GM23248 (cell line): ENCODE measurements at regions not wholly inside any gene's neighbourhood (a gene's known extent, or its start where the extent isn't known, plus 50 kb on each side); places are given as distances from the start of the nearest gene placed in this dataset.

Experiments
- DNase-seq: peaks from one replicate; pipeline ENCODE4 v3.0.0-alpha.2; 2015
- H2AFZ ChIP-seq: fragments of 200-600 bp; sonication (generic); 2 replicates; pipeline ENCODE4 v1.6.1; 2016; ENCODE audit warnings: antibody characterized with exemption
- H3F3A ChIP-seq: fragments of 200-600 bp; sonication (generic); 2 replicates; pipeline ENCODE4 v1.6.1; 2016; ENCODE audit warnings: mild to moderate bottlenecking, antibody characterized with exemption, mixed run types; ENCODE audit not compliant: insufficient read depth
- H3K27ac ChIP-seq: fragments of 200-600 bp; sonication (generic); 2 replicates; pipeline ENCODE4 v1.5.1; 2016; ENCODE audit warnings: mild to moderate bottlenecking
- H3K27me3 ChIP-seq: fragments of 200-600 bp; sonication (generic); replicated peaks from 2 replicates; pipeline ENCODE4 v1.6.1; 2016; ENCODE audit warnings: mild to moderate bottlenecking; ENCODE audit not compliant: insufficient read depth
- H3K36me3 ChIP-seq: fragments of 200-600 bp; sonication (generic); 2 replicates; pipeline ENCODE4 v1.6.1; 2016; ENCODE audit warnings: low read depth, mild to moderate bottlenecking
- H3K4me1 ChIP-seq: fragments of 200-600 bp; sonication (generic); 2 replicates; pipeline ENCODE4 v1.6.1; 2016; ENCODE audit warnings: mild to moderate bottlenecking; ENCODE audit not compliant: insufficient read depth
- H3K4me2 ChIP-seq: fragments of 200-600 bp; sonication (generic); one replicate; pipeline ENCODE4 v1.6.1; 2016; ENCODE audit warnings: mild to moderate bottlenecking; ENCODE audit not compliant: unreplicated experiment
- H3K4me3 ChIP-seq: fragments of 200-600 bp; sonication (generic); 2 replicates; pipeline ENCODE4 v1.5.1; 2016; ENCODE audit warnings: mild to moderate bottlenecking
- H3K79me2 ChIP-seq: fragments of 200-600 bp; sonication (generic); 2 replicates; pipeline ENCODE4 v1.6.1; 2016; ENCODE audit warnings: mild to moderate bottlenecking; ENCODE audit not compliant: insufficient read depth
- H3K9ac ChIP-seq: fragments of 200-600 bp; sonication (generic); 2 replicates; pipeline ENCODE4 v1.6.1; 2016; ENCODE audit warnings: mild to moderate bottlenecking
- H3K9me2 ChIP-seq: fragments of 200-600 bp; sonication (generic); 2 replicates; pipeline ENCODE4 v1.6.1; 2016; ENCODE audit warnings: mixed run types, mild to moderate bottlenecking, moderate library complexity; ENCODE audit not compliant: insufficient read depth
- H3K9me3 ChIP-seq: fragments of 200-600 bp; sonication (generic); one replicate; pipeline ENCODE4 v1.6.1; 2017; ENCODE audit warnings: low read depth
- H4K20me1 ChIP-seq: fragments of 200-600 bp; sonication (generic); 2 replicates; pipeline ENCODE4 v1.6.0; 2016; ENCODE audit not compliant: insufficient read depth
- EZH2 ChIP-seq: fragments of 200-600 bp; sonication (generic); IDR thresholded peaks from 2 replicates; pipeline ENCODE4 v1.6.1; 2018; ENCODE audit warnings: antibody characterized with exemption, mild to moderate bottlenecking; ENCODE audit not compliant: insufficient read depth, poor library complexity, severe bottlenecking
- EZH2phosphoT487 ChIP-seq: fragments of 200-600 bp; sonication (generic); IDR thresholded peaks from 2 replicates; pipeline ENCODE4 v1.6.1; 2018; ENCODE audit warnings: antibody characterized with exemption, moderate library complexity, mild to moderate bottlenecking, low read depth; ENCODE audit not compliant: insufficient read depth
- WGBS, 2 experiments: methylation state at CpG; one replicate each; pipeline ENCODE4 v1.1.6; 2015 to 2017; ENCODE audit warnings: low lambda C conversion rate in 2 of 2, low coverage in 1 of 2; ENCODE audit errors: missing lambda C conversion rate in 2 of 2; 5-methylcytosine and 5-hydroxymethylcytosine counted together
- in situ Hi-C: fragments of 300-500 bp; cut with MboI; formaldehyde crosslinking; loops from 2 replicates; pipeline ENCODE4 v1.15.0; 2020

DNA sequence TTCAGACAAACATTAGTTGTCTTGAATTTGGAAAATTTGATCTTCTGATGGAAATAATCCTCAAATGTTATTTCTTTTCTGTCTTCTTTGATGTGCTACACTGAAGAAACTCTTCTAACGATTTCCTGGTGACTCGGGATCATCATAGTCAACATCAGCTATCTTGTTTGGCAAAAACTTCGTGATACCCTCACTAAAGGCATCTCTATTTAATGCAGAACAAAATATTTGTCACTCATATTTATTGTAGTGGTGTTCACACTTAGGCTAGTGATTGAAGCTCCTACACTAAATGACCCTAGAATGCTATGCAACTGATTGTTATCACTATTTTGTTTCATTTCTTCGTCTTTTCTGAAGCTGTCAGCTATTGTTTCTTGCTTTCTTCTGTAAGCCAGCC, 334.7 kb upstream of the ZEB2 start:
- DNase-seq: no peak
- H3K9me3 ChIP-seq: no peaks in the 10 kb centered on the region
- H2AFZ ChIP-seq: no peak overlapping the region
- no peaks in the 10 kb centered on the region for H3F3A ChIP-seq
- H3K9me2 ChIP-seq: no peaks in the 10 kb centered on the region
- in situ Hi-C loops: no loop called here
- no peaks in the 10 kb centered on the region for H3K27me3 ChIP-seq
- H3K4me2 ChIP-seq: no peak overlapping the region
- no peak for TF ChIP-seq EZH2phosphoT487
- TF ChIP-seq EZH2: no peak
- H3K36me3 ChIP-seq: no peaks in the 10 kb centered on the region
- no peaks in the 10 kb centered on the region for H3K79me2 ChIP-seq
- H3K27ac ChIP-seq: no peak overlapping the region
- 88% methylated on average over 4 of the region's 4 CpGs for WGBS, 2 experiments
- no peak overlapping the region for H3K4me3 ChIP-seq
- H4K20me1 ChIP-seq: no peaks in the 10 kb centered on the region
- H3K4me1 ChIP-seq: 0 out of 2 replicates have a peak, but pooled peaks cover 4% of the 10 kb centered on the region
- no peak overlapping the region for H3K9ac ChIP-seq

DNA sequence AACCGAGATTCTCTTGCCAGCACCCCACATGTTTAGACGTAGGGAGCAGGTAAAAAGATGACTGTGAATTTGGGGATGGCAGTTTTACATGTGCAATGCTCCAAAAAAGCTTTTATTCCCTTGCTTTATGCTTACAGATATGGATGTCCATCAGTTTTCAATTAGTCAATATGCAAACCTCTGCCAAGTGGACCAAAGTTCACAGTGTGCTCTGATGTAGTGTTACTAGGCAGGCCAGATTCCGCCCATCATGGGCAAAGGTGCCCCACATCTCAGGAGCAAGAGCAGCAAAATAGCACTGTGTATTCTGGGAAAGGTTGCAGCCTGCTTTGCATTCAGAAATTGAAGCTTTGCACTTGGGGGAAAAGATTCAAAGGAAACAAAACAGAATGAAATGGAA, 329.7 kb upstream of the ZEB2 start:
- WGBS, 2 experiments: 37 to 46% methylated on average over 3 of the region's 3 CpGs
- no peak for DNase-seq
- Histone ChIP-seq H3K9me2 (no peaks in the 10 kb centered on the region), H3K4me1 (0 out of 2 replicates have a peak, but pooled peaks cover 4% of the 10 kb centered on the region), H3K27ac (no peak overlapping the region), H3K9me3 (no peaks in the 10 kb centered on the region), H3K79me2 (no peaks in the 10 kb centered on the region), H3K9ac (no peak overlapping the region), H3K36me3 (no peaks in the 10 kb centered on the region), H3K4me3 (no peak overlapping the region), H3F3A (no peaks in the 10 kb centered on the region), H3K27me3 (no peaks in the 10 kb centered on the region), H4K20me1 (no peaks in the 10 kb centered on the region), H2AFZ (0 out of 2 replicates have a peak overlapping the region, but pooled peaks have one; percentile 9), H3K4me2 (no peak overlapping the region)
- in situ Hi-C loops: no loop called here
- no peak for TF ChIP-seq EZH2
- no peak for TF ChIP-seq EZH2phosphoT487

DNA sequence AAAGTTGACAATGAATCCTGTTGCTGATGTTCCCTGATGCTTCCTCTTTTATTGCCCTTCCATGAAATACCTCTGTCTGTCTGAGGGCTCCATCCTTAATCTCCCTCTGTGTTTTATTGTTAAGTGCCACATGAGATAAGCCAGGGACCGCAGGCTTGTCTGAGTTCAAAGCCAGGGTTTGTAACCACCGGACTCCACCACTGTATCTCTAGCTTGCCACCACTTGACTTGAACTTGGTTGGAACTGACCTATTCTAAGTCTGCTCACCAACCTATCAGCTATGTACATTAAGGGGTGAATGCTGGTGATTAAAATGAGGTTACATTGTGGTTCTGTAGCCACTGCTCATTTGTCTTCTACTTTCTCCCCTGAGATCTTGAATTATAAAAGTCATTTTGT, 328.5 kb upstream of the ZEB2 start:
- Histone ChIP-seq H3K9me3 (no peaks in the 10 kb centered on the region), H3K4me3 (no peak overlapping the region), H3K4me2 (no peak overlapping the region), H3K27me3 (no peaks in the 10 kb centered on the region), H4K20me1 (no peaks in the 10 kb centered on the region), H3K9ac (no peak overlapping the region), H3K36me3 (no peaks in the 10 kb centered on the region), H3K4me1 (0 out of 2 replicates have a peak, but pooled peaks cover 4% of the 10 kb centered on the region), H2AFZ (no peak overlapping the region), H3K27ac (no peak overlapping the region), H3F3A (no peaks in the 10 kb centered on the region), H3K9me2 (no peaks in the 10 kb centered on the region), H3K79me2 (no peaks in the 10 kb centered on the region)
- WGBS, 2 experiments: 94 to 95% methylated on average over 2 of the region's 2 CpGs
- in situ Hi-C loops: no loop called here
- no peak for DNase-seq
- TF ChIP-seq EZH2phosphoT487: no peak
- no peak for TF ChIP-seq EZH2

DNA sequence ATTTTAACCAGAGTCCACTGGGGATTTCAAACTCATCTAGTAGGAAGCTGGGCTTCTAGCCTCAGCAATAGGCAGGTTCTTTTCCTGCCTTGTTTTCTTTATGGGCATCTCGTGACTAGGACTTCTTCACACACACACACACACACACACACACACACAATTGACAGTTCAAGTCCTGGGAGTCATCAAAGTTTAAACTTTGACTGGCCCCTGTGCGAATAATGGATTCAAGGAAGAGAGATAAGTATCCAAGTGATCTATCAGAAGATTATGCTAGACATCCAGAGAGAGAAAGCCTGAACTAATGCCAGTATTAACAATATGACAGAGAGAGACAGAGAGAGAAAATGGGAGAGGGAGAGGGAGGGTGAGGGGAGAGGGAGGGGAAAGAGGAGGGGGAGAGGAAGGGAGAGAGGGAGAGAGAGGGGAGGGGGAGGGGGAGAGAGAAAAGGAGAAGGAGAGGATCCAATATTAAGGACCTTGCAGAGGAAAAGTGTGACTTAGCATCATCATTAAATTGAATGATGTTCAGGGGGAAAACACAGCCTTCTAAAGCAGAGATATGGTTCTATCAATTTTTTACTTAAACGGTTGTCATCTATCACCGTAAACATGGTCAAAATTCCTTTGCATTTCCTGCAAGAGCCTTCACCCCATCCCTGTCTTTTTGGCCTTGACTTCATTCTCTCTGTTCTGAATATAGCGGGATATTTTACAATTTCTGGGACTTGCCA, 327.6 kb upstream of the ZEB2 start:
- TF ChIP-seq EZH2phosphoT487 (no peak), EZH2 (no peak)
- DNase-seq: no peak
- Histone ChIP-seq H3K4me2 (no peak overlapping the region), H3K9me2 (no peaks in the 10 kb centered on the region), H2AFZ (no peak overlapping the region), H4K20me1 (no peaks in the 10 kb centered on the region), H3K27ac (no peak overlapping the region), H3K36me3 (no peaks in the 10 kb centered on the region), H3K9ac (no peak overlapping the region), H3K79me2 (no peaks in the 10 kb centered on the region), H3K27me3 (no peaks in the 10 kb centered on the region), H3K4me3 (no peak overlapping the region), H3K4me1 (0 out of 2 replicates have a peak, but pooled peaks cover 4% of the 10 kb centered on the region), H3K9me3 (no peaks in the 10 kb centered on the region), H3F3A (no peaks in the 10 kb centered on the region)
- WGBS, 2 experiments: 78 to 84% methylated on average over 5 of the region's 5 CpGs
- in situ Hi-C loops: no loop called here
